Uterus (tissue), 2 donors: ENCODE measurements at regions not wholly inside any gene's neighbourhood (a gene's known extent, or its start where the extent isn't known, plus 50 kb on each side); places are given as distances from the start of the nearest gene placed in this dataset.

Experiments
- CTCF ChIP-seq, 4 experiments: fragments of 200-600 bp in 2 of 4; fragments of 450-650 bp in 2 of 4; sonication (generic) in 2 of 4; IDR thresholded peaks; one replicate each; pipeline ENCODE4 v1.5.1; 2016 to 2019; ENCODE audit warnings: antibody characterized with exemption in 4 of 4, mild to moderate bottlenecking in 2 of 4, moderate library complexity in 1 of 4
- POLR2A ChIP-seq, 2 donors: fragments of 450-650 bp; IDR thresholded peaks; one replicate each; pipeline ENCODE4 v1.6.1; 2016; ENCODE audit warnings: antibody characterized with exemption in 2 of 2, mild to moderate bottlenecking in 1 of 2, moderate library complexity in 1 of 2

- TF ChIP-seq POLR2A (IDR thresholded peaks at IDR 0.05) (no peak), CTCF (IDR thresholded peaks at IDR 0.05) (no peak)
Observed at GRCh38 chr1:5563861-5564577, 428.2 kb downstream of the NPHP4 start.
